Right forelimb (tissue), 1 donor: ENCODE measurements at regions not wholly inside any gene's neighbourhood (a gene's known extent, or its start where the extent isn't known, plus 50 kb on each side); places are given as distances from the start of the nearest gene placed in this dataset.
"Not testable (repeated sequence)": the region's sequence is repeated elsewhere in the genome, so short reads cannot be mapped to it uniquely, and the experiment has no call there.

Experiments used
- DNase-seq: peaks from one replicate; pipeline ENCODE4 v3.0.0-alpha.2; 2018

GRCh38 chr18:34482204-34482603 is 227.9 kb upstream of the DTNA start:
- no peak for DNase-seq

GRCh38 chr18:34483198-34483597 is 226.9 kb upstream of the DTNA start:
- no peak for DNase-seq

- DNase-seq: no peak
Measured at GRCh38 chr18:34491719-34492118, 218.4 kb upstream of the DTNA start.

GRCh38 chr18:34492652-34493051 is 217.4 kb upstream of the DTNA start:
- DNase-seq: no peak

- DNase-seq: peak; percentile 74
Measured at GRCh38 chr18:34493099-34493544, 217.0 kb upstream of the DTNA start.

GRCh38 chr18:34493566-34494358 is 216.3 kb upstream of the DTNA start:
- DNase-seq: peak; percentile 64

- DNase-seq: peak; percentile 44
Measured at GRCh38 chr18:34494359-34494696, 215.8 kb upstream of the DTNA start.

- no peak for DNase-seq
Measured at GRCh38 chr18:34495506-34495905, 214.6 kb upstream of the DTNA start.

GRCh38 chr18:34501553-34501952 is 208.5 kb upstream of the DTNA start:
- no peak for DNase-seq

- DNase-seq: no peak
Measured at GRCh38 chr18:34506198-34506597, 203.9 kb upstream of the DTNA start.

- DNase-seq: no peak
Measured at GRCh38 chr18:34509163-34509562, 200.9 kb upstream of the DTNA start.

GRCh38 chr18:34509879-34510586 is 200.1 kb upstream of the DTNA start:
- no peak for DNase-seq

- DNase-seq: no peak
Measured at GRCh38 chr18:34510926-34511325, 199.2 kb upstream of the DTNA start.

- DNase-seq: no peak
Measured at GRCh38 chr18:34511435-34511834, 198.7 kb upstream of the DTNA start.

- no peak for DNase-seq
Measured at GRCh38 chr18:34511879-34512278, 198.2 kb upstream of the DTNA start.

- no peak for DNase-seq
Measured at GRCh38 chr18:34514238-34514637, 195.9 kb upstream of the DTNA start.

- no peak for DNase-seq
Measured at GRCh38 chr18:34514957-34515356, 195.1 kb upstream of the DTNA start.

GRCh38 chr18:34516355-34516754 is 193.7 kb upstream of the DTNA start:
- not testable (repeated sequence) for DNase-seq

GRCh38 chr18:34516996-34517395 is 193.1 kb upstream of the DTNA start:
- not testable (repeated sequence) for DNase-seq

GRCh38 chr18:34521040-34521439 is 189.1 kb upstream of the DTNA start:
- no peak for DNase-seq

- no peak for DNase-seq
Measured at GRCh38 chr18:34522603-34523002, 187.5 kb upstream of the DTNA start.

GRCh38 chr18:34525244-34525643 is 184.9 kb upstream of the DTNA start:
- no peak for DNase-seq

GRCh38 chr18:34528177-34528576 is 181.9 kb upstream of the DTNA start:
- DNase-seq: no peak
